Neutrophil (primary cell): ENCODE measurements at regions not wholly inside any gene's neighbourhood (a gene's known extent, or its start where the extent isn't known, plus 50 kb on each side); places are given as distances from the start of the nearest gene placed in this dataset.

Source experiments
- H3K27ac ChIP-seq: fragments of 200-600 bp; sonication (generic); 2 replicates; pipeline ENCODE4 v1.5.1; 2016; ENCODE audit warnings: mild to moderate bottlenecking, moderate library complexity
- H3K27me3 ChIP-seq: fragments of 200-600 bp; sonication (generic); 2 replicates; pipeline ENCODE4 v1.6.0; 2016; ENCODE audit warnings: mild to moderate bottlenecking
- H3K36me3 ChIP-seq: fragments of 200-600 bp; sonication (generic); 2 replicates; pipeline ENCODE4 v1.5.1; 2017
- H3K4me1 ChIP-seq, 2 experiments: fragments of 200-600 bp in 1 of 2; sonication (generic) in 1 of 2; 1 replicate in 1 of 2; 2 replicates in 1 of 2; pipeline versions ENCODE4 v1.5.1 to v1.6.1; 2013 to 2016; ENCODE audit warnings: low read depth in 1 of 2, low read length in 1 of 2, mild to moderate bottlenecking in 1 of 2, moderate library complexity in 1 of 2; ENCODE audit not compliant: control insufficient read depth in 1 of 2, insufficient read depth in 1 of 2
- H3K4me3 ChIP-seq, 2 experiments: fragments of 200-600 bp in 1 of 2; sonication (generic) in 1 of 2; 1 replicate in 1 of 2; 2 replicates in 1 of 2; pipeline ENCODE4 v1.5.1; 2013 to 2016; ENCODE audit warnings: low read depth in 1 of 2, low read length in 1 of 2, mild to moderate bottlenecking in 1 of 2, moderate library complexity in 1 of 2
- H3K9me3 ChIP-seq: fragments of 200-600 bp; sonication (generic); 2 replicates; pipeline ENCODE4 v1.5.1; 2016
- TF ChIP-seq, protein P1 (sequence below): fragments of 200-600 bp; sonication (generic); IDR thresholded peaks from 2 replicates; pipeline ENCODE4 v1.5.1; 2016; ENCODE audit warnings: antibody characterized with exemption

GRCh38 chr6:111971866-111972532 is 81.9 kb upstream of the CCN6 start:
- peaks cover 16% of the 10 kb centered on the region in 2 experiments for H3K4me1 ChIP-seq
- no peaks in the 10 kb centered on the region for H3K9me3 ChIP-seq
- no peaks in the 10 kb centered on the region for H3K36me3 ChIP-seq
- TF ChIP-seq, protein P1, sequence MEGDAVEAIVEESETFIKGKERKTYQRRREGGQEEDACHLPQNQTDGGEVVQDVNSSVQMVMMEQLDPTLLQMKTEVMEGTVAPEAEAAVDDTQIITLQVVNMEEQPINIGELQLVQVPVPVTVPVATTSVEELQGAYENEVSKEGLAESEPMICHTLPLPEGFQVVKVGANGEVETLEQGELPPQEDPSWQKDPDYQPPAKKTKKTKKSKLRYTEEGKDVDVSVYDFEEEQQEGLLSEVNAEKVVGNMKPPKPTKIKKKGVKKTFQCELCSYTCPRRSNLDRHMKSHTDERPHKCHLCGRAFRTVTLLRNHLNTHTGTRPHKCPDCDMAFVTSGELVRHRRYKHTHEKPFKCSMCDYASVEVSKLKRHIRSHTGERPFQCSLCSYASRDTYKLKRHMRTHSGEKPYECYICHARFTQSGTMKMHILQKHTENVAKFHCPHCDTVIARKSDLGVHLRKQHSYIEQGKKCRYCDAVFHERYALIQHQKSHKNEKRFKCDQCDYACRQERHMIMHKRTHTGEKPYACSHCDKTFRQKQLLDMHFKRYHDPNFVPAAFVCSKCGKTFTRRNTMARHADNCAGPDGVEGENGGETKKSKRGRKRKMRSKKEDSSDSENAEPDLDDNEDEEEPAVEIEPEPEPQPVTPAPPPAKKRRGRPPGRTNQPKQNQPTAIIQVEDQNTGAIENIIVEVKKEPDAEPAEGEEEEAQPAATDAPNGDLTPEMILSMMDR: no peak
- H3K4me3 ChIP-seq: no peak overlapping the region
- no peak overlapping the region for H3K27ac ChIP-seq
- H3K27me3 ChIP-seq: peaks cover 23% of the 10 kb centered on the region

- H3K36me3 ChIP-seq: no peaks in the 10 kb centered on the region
- H3K27ac ChIP-seq: no peak overlapping the region
- no peaks in the 10 kb centered on the region for H3K9me3 ChIP-seq
- H3K4me1 ChIP-seq: peaks cover 16% of the 10 kb centered on the region in 2 experiments
- no peak overlapping the region for H3K4me3 ChIP-seq
- TF ChIP-seq, protein P1: no peak
- peaks cover 23% of the 10 kb centered on the region for H3K27me3 ChIP-seq
These were observed 81.2 kb upstream of the CCN6 start for GRCh38 chr6:111972745-111973117.

- Histone ChIP-seq H3K4me3 (no peak overlapping the region), H3K36me3 (no peaks in the 10 kb centered on the region), H3K4me1 (peaks cover 16% of the 10 kb centered on the region in 2 experiments), H3K27ac (no peak overlapping the region), H3K27me3 (peaks cover 23% of the 10 kb centered on the region), H3K9me3 (no peaks in the 10 kb centered on the region)
- TF ChIP-seq, protein P1: no peak
These were observed 80.7 kb upstream of the CCN6 start for GRCh38 chr6:111973118-111973761.

GRCh38 chr6:111973927-111974639 is 79.8 kb upstream of the CCN6 start:
- Histone ChIP-seq H3K27ac (no peak overlapping the region), H3K36me3 (no peaks in the 10 kb centered on the region), H3K4me1 (peaks cover 16% of the 10 kb centered on the region in 2 experiments), H3K4me3 (no peak overlapping the region), H3K9me3 (no peaks in the 10 kb centered on the region), H3K27me3 (peaks cover 23% of the 10 kb centered on the region)
- TF ChIP-seq, protein P1: no peak

DNA sequence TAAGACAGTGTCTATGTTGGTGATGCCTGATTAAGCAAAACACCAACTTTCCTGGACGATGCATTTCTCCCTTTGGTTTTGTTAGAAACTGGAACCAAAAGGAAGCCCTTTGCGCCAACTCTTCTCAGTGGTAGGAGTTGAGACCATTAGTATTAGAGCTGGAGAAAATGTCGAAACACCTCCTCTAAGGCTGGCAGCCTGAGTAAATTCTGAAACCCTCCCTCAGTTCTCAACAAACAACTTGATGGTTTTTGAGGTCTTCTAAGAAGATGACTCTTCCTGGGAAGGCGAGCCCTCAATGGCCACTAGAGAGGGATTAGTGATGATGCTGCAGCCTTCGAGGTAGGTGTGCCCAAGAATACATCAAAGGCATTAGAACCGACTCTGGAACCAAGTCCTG is 78.4 kb upstream of the CCN6 start:
- Histone ChIP-seq H3K36me3 (no peaks in the 10 kb centered on the region), H3K4me3 (no peak overlapping the region), H3K9me3 (no peaks in the 10 kb centered on the region), H3K4me1 (peaks cover 11 to 13% of the 10 kb centered on the region in 2 experiments), H3K27ac (no peak overlapping the region), H3K27me3 (peaks cover 23% of the 10 kb centered on the region)
- TF ChIP-seq, protein P1: no peak
